ENCODE measurements at regions not wholly inside any gene's neighbourhood (a gene's known extent, or its start where the extent isn't known, plus 50 kb on each side); places are given as distances from the start of the nearest gene placed in this dataset.

GRCh38 chr13:26989957-26990713 lies 181.5 kb downstream of the USP12 start:
- DNase-seq (ENCODE audit: low read depth in 2 of 2), result no peak

- no peak for DNase-seq (ENCODE audit: low read depth in 2 of 2)
Observed at GRCh38 chr13:26989261-26989956, 182.2 kb downstream of the USP12 start.

- no peak for DNase-seq (ENCODE audit: low read depth in 2 of 2)
Observed at GRCh38 chr13:26988059-26988769, 183.4 kb downstream of the USP12 start.

GRCh38 chr13:26987486-26988013 lies 184.1 kb downstream of the USP12 start:
- DNase-seq (ENCODE audit: low read depth in 2 of 2), result no peak

- peak; percentile 36 to 66 for DNase-seq (ENCODE audit: low read depth in 2 of 2)
Observed at GRCh38 chr13:26985285-26985878, 186.2 kb downstream of the USP12 start.

- no peak for DNase-seq (ENCODE audit: low read depth in 2 of 2)
Observed at GRCh38 chr13:26984337-26984736, 187.3 kb downstream of the USP12 start.

GRCh38 chr13:26983543-26984320 lies 187.9 kb downstream of the USP12 start:
- DNase-seq (ENCODE audit: low read depth in 2 of 2), result no peak

- DNase-seq (ENCODE audit: low read depth in 2 of 2), result no peak
Observed at GRCh38 chr13:26980099-26981031, 191.2 kb downstream of the USP12 start.

GRCh38 chr13:26979334-26979733 lies 192.3 kb downstream of the USP12 start:
- DNase-seq (ENCODE audit: low read depth in 2 of 2), result no peak

- no peak for DNase-seq (ENCODE audit: low read depth in 2 of 2)
Observed at GRCh38 chr13:26978081-26978860, 193.3 kb downstream of the USP12 start.

- DNase-seq (ENCODE audit: low read depth in 2 of 2), result no peak
Observed at GRCh38 chr13:26977541-26977940, 194.1 kb downstream of the USP12 start.

GRCh38 chr13:26976313-26976712 lies 195.3 kb downstream of the USP12 start:
- DNase-seq (ENCODE audit: low read depth in 2 of 2), result no peak

- no peak for DNase-seq (ENCODE audit: low read depth in 2 of 2)
Observed at GRCh38 chr13:26973946-26974345, 197.7 kb downstream of the USP12 start.

GRCh38 chr13:26973295-26973694 lies 198.3 kb downstream of the USP12 start:
- no peak for DNase-seq (ENCODE audit: low read depth in 2 of 2)

- DNase-seq (ENCODE audit: low read depth in 2 of 2), result peak in 1 of 2 donors; percentile 10
Observed at GRCh38 chr13:26971990-26972887, 199.4 kb downstream of the USP12 start.

- no peak for DNase-seq (ENCODE audit: low read depth in 2 of 2)
Observed at GRCh38 chr13:26968431-26969341, 202.9 kb downstream of the USP12 start.
